C4-2B (cell line): ENCODE measurements at regions not wholly inside any gene's neighbourhood (a gene's known extent, or its start where the extent isn't known, plus 50 kb on each side); places are given as distances from the start of the nearest gene placed in this dataset.

Experiments used
- CTCF ChIP-seq: fragments of 450-650 bp; conservative IDR thresholded peaks from 2 replicates; pipeline ENCODE4 v1.5.1; 2017; ENCODE audit warnings: mild to moderate bottlenecking
- ZFX ChIP-seq: fragments of 450-650 bp; IDR thresholded peaks from 2 replicates; pipeline ENCODE4 v1.6.1; 2017

- TF ChIP-seq CTCF (no peak), ZFX (no peak)
These were observed 307.6 kb upstream of the MAP3K7 start for GRCh38 chr6:90894285-90895130.
